ENCODE measurements at regions not wholly inside any gene's neighbourhood (a gene's known extent, or its start where the extent isn't known, plus 50 kb on each side); places are given as distances from the start of the nearest gene placed in this dataset.
A peak's percentile ranks its signal among the peaks of the same experiment; 100 is the strongest.
"Not testable (repeated sequence)": the region's sequence is repeated elsewhere in the genome, so short reads cannot be mapped to it uniquely, and the experiment has no call there.

DNA sequence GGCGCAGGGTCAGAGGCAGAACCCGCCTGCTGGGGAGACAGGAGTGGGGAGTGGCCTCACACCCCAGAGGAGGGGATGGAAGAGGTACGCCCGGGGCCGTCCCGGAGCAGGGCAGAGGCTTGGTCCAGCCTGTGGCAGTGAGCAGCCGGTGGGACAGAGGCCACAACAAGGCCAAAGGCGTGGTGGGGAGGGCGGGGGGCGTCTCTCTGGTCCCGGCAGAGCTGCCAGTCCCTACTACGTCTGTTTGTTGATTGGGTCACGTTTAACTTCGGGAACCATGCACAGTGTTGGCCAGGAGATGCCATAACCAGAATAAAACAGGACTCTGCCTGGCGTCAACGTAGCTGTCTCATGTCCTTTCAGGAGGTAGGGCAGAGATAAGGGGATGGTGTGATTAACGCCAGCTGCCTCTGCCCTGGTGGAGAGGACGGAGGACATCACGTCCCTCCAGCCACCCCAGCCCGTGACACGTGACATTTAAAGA is 192.8 kb downstream of the BANP start:
- Histone ChIP-seq H3K27ac (ENCODE audit: low read depth, low read length) (peak overlapping the region; percentile 57), H3K4me1 (ENCODE audit: control insufficient read depth, insufficient read depth, low read length) (no peaks in the 10 kb centered on the region), H3K9ac (ENCODE audit: extremely low read depth, low read length, poor library complexity, severe bottlenecking) (no peak overlapping the region), H3K9me3 (ENCODE audit: control insufficient read depth, low read length) (peaks cover 3% of the 10 kb centered on the region), H3K27me3 (ENCODE audit: control insufficient read depth, insufficient read depth, low read length, poor library complexity, severe bottlenecking) (no peaks in the 10 kb centered on the region), H3K36me3 (ENCODE audit: control insufficient read depth, insufficient read depth, low read length) (no peaks in the 10 kb centered on the region), H3K4me3 (ENCODE audit: low read length) (no peak overlapping the region)
- Mint-ChIP-seq H3K9me3 (peaks cover 9% of the 10 kb centered on the region), H3K4me3 (no peak overlapping the region), H3K36me3 (ENCODE audit: low read depth) (no peaks in the 10 kb centered on the region), H3K4me1 (no peaks in the 10 kb centered on the region), H3K27ac (no peak overlapping the region), H3K27me3 (ENCODE audit: insufficient read depth) (no peaks in the 10 kb centered on the region)
- WGBS, 2 experiments (ENCODE audit: insufficient coverage in 1 of 2, insufficient read length in 1 of 2), result 85 to 98% methylated on average over 11 to 20 of the region's 21 CpGs
- DNase-seq, result no peak
- TF ChIP-seq, protein P1, sequence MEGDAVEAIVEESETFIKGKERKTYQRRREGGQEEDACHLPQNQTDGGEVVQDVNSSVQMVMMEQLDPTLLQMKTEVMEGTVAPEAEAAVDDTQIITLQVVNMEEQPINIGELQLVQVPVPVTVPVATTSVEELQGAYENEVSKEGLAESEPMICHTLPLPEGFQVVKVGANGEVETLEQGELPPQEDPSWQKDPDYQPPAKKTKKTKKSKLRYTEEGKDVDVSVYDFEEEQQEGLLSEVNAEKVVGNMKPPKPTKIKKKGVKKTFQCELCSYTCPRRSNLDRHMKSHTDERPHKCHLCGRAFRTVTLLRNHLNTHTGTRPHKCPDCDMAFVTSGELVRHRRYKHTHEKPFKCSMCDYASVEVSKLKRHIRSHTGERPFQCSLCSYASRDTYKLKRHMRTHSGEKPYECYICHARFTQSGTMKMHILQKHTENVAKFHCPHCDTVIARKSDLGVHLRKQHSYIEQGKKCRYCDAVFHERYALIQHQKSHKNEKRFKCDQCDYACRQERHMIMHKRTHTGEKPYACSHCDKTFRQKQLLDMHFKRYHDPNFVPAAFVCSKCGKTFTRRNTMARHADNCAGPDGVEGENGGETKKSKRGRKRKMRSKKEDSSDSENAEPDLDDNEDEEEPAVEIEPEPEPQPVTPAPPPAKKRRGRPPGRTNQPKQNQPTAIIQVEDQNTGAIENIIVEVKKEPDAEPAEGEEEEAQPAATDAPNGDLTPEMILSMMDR (conservative IDR thresholded peaks at IDR 0.05), result no peak

DNA sequence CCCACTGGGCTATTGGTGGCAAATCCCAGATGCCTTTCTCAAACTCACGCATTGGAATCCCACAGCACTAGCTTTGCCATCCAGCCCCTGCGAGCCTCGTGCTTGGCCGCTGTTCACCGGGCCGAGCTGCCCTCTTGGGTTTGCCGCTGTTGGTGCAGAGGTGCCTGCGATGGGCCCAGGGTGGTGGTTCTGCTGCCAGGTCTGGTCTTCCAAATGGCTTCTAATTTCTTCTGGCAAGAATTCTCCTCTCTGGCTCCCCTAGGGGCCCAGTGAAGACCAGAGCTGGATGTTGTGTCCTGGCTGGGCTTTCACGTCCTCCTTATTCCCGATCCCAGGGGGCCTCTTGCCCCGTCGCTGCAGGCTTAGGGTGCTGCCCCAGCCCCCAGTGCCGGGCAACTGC is 194.1 kb downstream of the BANP start:
- 90 to 93% methylated on average over 2 to 12 of the region's 13 CpGs for WGBS, 2 experiments (ENCODE audit: insufficient coverage in 1 of 2, insufficient read length in 1 of 2)

DNA sequence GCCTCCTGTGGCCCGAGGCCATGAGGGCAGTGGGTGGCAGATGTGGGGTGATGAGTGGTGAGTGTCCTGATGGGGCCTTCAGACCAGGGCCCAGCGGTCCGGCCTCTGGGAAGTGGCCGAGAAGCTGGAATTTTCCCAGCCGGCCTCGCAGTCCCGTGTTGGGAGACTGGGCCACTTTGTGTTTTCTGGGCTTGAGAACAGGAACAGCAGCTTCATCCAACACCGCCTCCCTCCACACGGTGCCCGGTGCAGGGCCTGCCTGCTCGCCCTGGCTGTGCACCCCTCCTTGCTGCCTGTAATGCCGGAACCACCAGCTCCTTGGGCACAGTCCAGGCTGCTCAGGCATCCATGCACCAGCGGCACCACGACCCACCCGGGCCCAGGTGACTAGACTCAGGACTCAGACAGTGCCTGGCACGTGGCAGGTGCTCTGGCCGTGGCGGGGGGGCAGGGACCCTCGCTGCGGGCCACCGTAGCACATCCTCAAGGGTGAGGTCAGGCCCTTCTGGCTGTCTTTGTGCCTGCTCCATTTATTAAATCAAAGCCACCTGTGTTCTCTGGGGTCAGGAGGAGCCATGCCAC is 194.7 kb downstream of the BANP start:
- not testable (repeated sequence) for H3K36me3 Mint-ChIP-seq (ENCODE audit: low read depth); H3K27me3 Mint-ChIP-seq (ENCODE audit: insufficient read depth); H3K4me1 Mint-ChIP-seq; H3K4me1 ChIP-seq (ENCODE audit: control insufficient read depth, insufficient read depth, low read length); H3K9me3 ChIP-seq (ENCODE audit: control insufficient read depth, low read length); H3K4me3 ChIP-seq (ENCODE audit: low read length); H3K4me3 Mint-ChIP-seq; H3K27ac ChIP-seq (ENCODE audit: low read depth, low read length); H3K9ac ChIP-seq (ENCODE audit: extremely low read depth, low read length, poor library complexity, severe bottlenecking); H3K9me3 Mint-ChIP-seq; H3K27me3 ChIP-seq (ENCODE audit: control insufficient read depth, insufficient read depth, low read length, poor library complexity, severe bottlenecking); DNase-seq; H3K36me3 ChIP-seq (ENCODE audit: control insufficient read depth, insufficient read depth, low read length); H3K27ac Mint-ChIP-seq
- WGBS, 2 experiments (ENCODE audit: insufficient coverage in 1 of 2, insufficient read length in 1 of 2), result 86 to 92% methylated on average over 11 to 21 of the region's 21 CpGs
- TF ChIP-seq, protein P1 (conservative IDR thresholded peaks at IDR 0.05), result peak; percentile 5

More for the DNA sequence above, 194.1 kb downstream of the BANP start:
- not testable (repeated sequence) for H3K4me1 ChIP-seq (ENCODE audit: control insufficient read depth, insufficient read depth, low read length); H3K9me3 ChIP-seq (ENCODE audit: control insufficient read depth, low read length); H3K4me3 ChIP-seq (ENCODE audit: low read length); H3K9me3 Mint-ChIP-seq; H3K4me3 Mint-ChIP-seq; H3K27ac Mint-ChIP-seq; H3K27me3 Mint-ChIP-seq (ENCODE audit: insufficient read depth); H3K27ac ChIP-seq (ENCODE audit: low read depth, low read length); H3K27me3 ChIP-seq (ENCODE audit: control insufficient read depth, insufficient read depth, low read length, poor library complexity, severe bottlenecking); H3K36me3 ChIP-seq (ENCODE audit: control insufficient read depth, insufficient read depth, low read length); H3K36me3 Mint-ChIP-seq (ENCODE audit: low read depth); H3K4me1 Mint-ChIP-seq; H3K9ac ChIP-seq (ENCODE audit: extremely low read depth, low read length, poor library complexity, severe bottlenecking)
- TF ChIP-seq, protein P1 (conservative IDR thresholded peaks at IDR 0.05), result peak; percentile 62
- peak; percentile 66 for DNase-seq

DNA sequence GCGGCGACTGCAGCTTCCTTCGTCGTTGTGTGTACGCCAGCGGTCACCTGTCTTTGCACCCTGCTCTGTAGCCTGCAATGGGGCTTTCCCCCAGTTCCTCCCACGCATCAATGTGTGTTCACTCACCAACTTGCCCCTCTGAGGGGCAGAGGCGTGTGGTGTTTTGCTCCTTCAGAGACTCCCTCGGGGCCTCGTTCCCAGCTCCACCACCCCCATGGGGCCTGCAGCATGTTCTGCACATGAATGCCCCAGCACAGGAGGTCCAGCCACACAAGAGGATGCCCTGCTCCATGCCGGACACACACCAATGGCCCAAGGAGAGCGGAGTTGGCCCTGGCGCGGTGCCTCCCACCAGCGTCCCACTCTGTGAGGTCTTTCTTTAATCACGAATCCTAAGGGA is 196.8 kb downstream of the BANP start:
- not testable (repeated sequence) for H3K9me3 ChIP-seq (ENCODE audit: control insufficient read depth, low read length); H3K27me3 ChIP-seq (ENCODE audit: control insufficient read depth, insufficient read depth, low read length, poor library complexity, severe bottlenecking); H3K27ac Mint-ChIP-seq; DNase-seq; H3K27me3 Mint-ChIP-seq (ENCODE audit: insufficient read depth); H3K9ac ChIP-seq (ENCODE audit: extremely low read depth, low read length, poor library complexity, severe bottlenecking); H3K27ac ChIP-seq (ENCODE audit: low read depth, low read length); H3K4me1 Mint-ChIP-seq; H3K9me3 Mint-ChIP-seq; H3K36me3 Mint-ChIP-seq (ENCODE audit: low read depth); H3K4me3 Mint-ChIP-seq; H3K4me3 ChIP-seq (ENCODE audit: low read length); H3K4me1 ChIP-seq (ENCODE audit: control insufficient read depth, insufficient read depth, low read length); H3K36me3 ChIP-seq (ENCODE audit: control insufficient read depth, insufficient read depth, low read length)
- WGBS, 2 experiments (ENCODE audit: insufficient coverage in 1 of 2, insufficient read length in 1 of 2), result 60 to 86% methylated on average over 1 to 16 of the region's 16 CpGs

DNA sequence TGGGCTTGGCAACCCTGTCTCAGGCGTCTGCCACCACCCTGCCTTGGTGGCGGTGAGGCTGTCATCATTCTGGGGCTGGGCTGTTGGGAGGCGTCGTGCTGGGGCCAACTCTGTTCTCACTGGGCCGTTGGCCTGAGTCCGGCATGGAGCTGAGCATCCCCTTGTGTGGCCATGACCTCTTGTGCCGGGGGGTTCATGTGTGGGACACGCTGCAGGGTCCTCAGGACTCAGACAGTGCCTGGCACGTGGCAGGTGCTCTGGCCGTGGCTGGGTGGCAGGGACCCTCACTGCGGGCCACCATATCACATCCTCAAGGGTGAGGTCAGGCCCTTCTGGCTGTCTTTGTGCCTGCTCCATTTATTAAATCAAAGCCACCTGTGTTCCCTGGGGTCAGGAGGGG is 197.4 kb downstream of the BANP start:
- H3K4me1 ChIP-seq (ENCODE audit: control insufficient read depth, insufficient read depth, low read length); H3K27ac Mint-ChIP-seq; H3K4me3 ChIP-seq (ENCODE audit: low read length); H3K27me3 Mint-ChIP-seq (ENCODE audit: insufficient read depth); H3K9me3 ChIP-seq (ENCODE audit: control insufficient read depth, low read length); H3K9me3 Mint-ChIP-seq; H3K4me3 Mint-ChIP-seq; H3K9ac ChIP-seq (ENCODE audit: extremely low read depth, low read length, poor library complexity, severe bottlenecking); H3K36me3 Mint-ChIP-seq (ENCODE audit: low read depth); H3K27me3 ChIP-seq (ENCODE audit: control insufficient read depth, insufficient read depth, low read length, poor library complexity, severe bottlenecking); H3K36me3 ChIP-seq (ENCODE audit: control insufficient read depth, insufficient read depth, low read length); H3K4me1 Mint-ChIP-seq; DNase-seq; H3K27ac ChIP-seq (ENCODE audit: low read depth, low read length): not testable (repeated sequence)
- 89 to 97% methylated on average over 5 to 11 of the region's 11 CpGs for WGBS, 2 experiments (ENCODE audit: insufficient coverage in 1 of 2, insufficient read length in 1 of 2)
